ENCODE measurements at regions not wholly inside any gene's neighbourhood (a gene's known extent, or its start where the extent isn't known, plus 50 kb on each side); places are given as distances from the start of the nearest gene placed in this dataset.
A peak's percentile ranks its signal among the peaks of the same experiment; 100 is the strongest.

- H3K9me3 Mint-ChIP-seq, result no peaks in the 10 kb centered on the region
- H3K27me3 Mint-ChIP-seq (ENCODE audit: insufficient read depth), result peaks cover 14% of the 10 kb centered on the region
- DNase-seq, result no peak
- TF ChIP-seq CTCF (IDR thresholded peaks at IDR 0.05), result no peak
- H3K4me3 Mint-ChIP-seq, result no peak overlapping the region
- H3K4me1 Mint-ChIP-seq (ENCODE audit: low read depth), result peaks cover 14% of the 10 kb centered on the region
- no peaks in the 10 kb centered on the region for H3K36me3 Mint-ChIP-seq (ENCODE audit: low read depth)
- no peak overlapping the region for H3K27ac Mint-ChIP-seq
These were observed 137.2 kb upstream of the CAMK1G start for GRCh38 chr1:209446356-209446755.

GRCh38 chr1:209454340-209454994 lies 129.0 kb upstream of the CAMK1G start:
- H3K4me1 Mint-ChIP-seq (ENCODE audit: low read depth), result peaks cover 37% of the 10 kb centered on the region
- H3K27me3 Mint-ChIP-seq (ENCODE audit: insufficient read depth), result peaks cover 7% of the 10 kb centered on the region
- TF ChIP-seq CTCF (IDR thresholded peaks at IDR 0.05), result no peak
- no peaks in the 10 kb centered on the region for H3K9me3 Mint-ChIP-seq
- no peak for DNase-seq
- peak overlapping the region; percentile 44; the same call in 1 of the 2 replicates for H3K27ac Mint-ChIP-seq
- no peak overlapping the region for H3K4me3 Mint-ChIP-seq
- H3K36me3 Mint-ChIP-seq (ENCODE audit: low read depth), result no peaks in the 10 kb centered on the region

- Mint-ChIP-seq H3K4me3 (no peak overlapping the region), H3K4me1 (ENCODE audit: low read depth) (peaks cover 37% of the 10 kb centered on the region), H3K27ac (peak overlapping the region; percentile 44; the same call in 1 of the 2 replicates), H3K36me3 (ENCODE audit: low read depth) (no peaks in the 10 kb centered on the region), H3K27me3 (ENCODE audit: insufficient read depth) (peaks cover 4% of the 10 kb centered on the region), H3K9me3 (no peaks in the 10 kb centered on the region)
- no peak for TF ChIP-seq CTCF (IDR thresholded peaks at IDR 0.05)
- peak; percentile 32 for DNase-seq
These were observed 128.4 kb upstream of the CAMK1G start for GRCh38 chr1:209455145-209455544.

GRCh38 chr1:209455661-209456358 lies 127.7 kb upstream of the CAMK1G start:
- TF ChIP-seq CTCF (IDR thresholded peaks at IDR 0.05), result no peak
- Mint-ChIP-seq H3K27me3 (ENCODE audit: insufficient read depth) (peaks cover 4% of the 10 kb centered on the region), H3K4me3 (no peak overlapping the region), H3K4me1 (ENCODE audit: low read depth) (peaks cover 37% of the 10 kb centered on the region), H3K27ac (no peak overlapping the region), H3K36me3 (ENCODE audit: low read depth) (no peaks in the 10 kb centered on the region), H3K9me3 (peaks cover 1% of the 10 kb centered on the region; the same call in 1 of the 2 replicates)
- no peak for DNase-seq

GRCh38 chr1:209456878-209457277 lies 126.6 kb upstream of the CAMK1G start:
- Mint-ChIP-seq H3K36me3 (ENCODE audit: low read depth) (peaks cover 6% of the 10 kb centered on the region; the same call in 1 of the 2 replicates), H3K27me3 (ENCODE audit: insufficient read depth) (peaks cover 8% of the 10 kb centered on the region), H3K4me1 (ENCODE audit: low read depth) (peaks cover 37% of the 10 kb centered on the region), H3K27ac (no peak overlapping the region), H3K4me3 (no peak overlapping the region), H3K9me3 (peaks cover 10% of the 10 kb centered on the region)
- no peak for TF ChIP-seq CTCF (IDR thresholded peaks at IDR 0.05)
- DNase-seq, result no peak

Data from HFFc6 (cell line).